ENCODE measurements at regions not wholly inside any gene's neighbourhood (a gene's known extent, or its start where the extent isn't known, plus 50 kb on each side); places are given as distances from the start of the nearest gene placed in this dataset.
"Not testable (repeated sequence)": the region's sequence is repeated elsewhere in the genome, so short reads cannot be mapped to it uniquely, and the experiment has no call there.

DNA sequence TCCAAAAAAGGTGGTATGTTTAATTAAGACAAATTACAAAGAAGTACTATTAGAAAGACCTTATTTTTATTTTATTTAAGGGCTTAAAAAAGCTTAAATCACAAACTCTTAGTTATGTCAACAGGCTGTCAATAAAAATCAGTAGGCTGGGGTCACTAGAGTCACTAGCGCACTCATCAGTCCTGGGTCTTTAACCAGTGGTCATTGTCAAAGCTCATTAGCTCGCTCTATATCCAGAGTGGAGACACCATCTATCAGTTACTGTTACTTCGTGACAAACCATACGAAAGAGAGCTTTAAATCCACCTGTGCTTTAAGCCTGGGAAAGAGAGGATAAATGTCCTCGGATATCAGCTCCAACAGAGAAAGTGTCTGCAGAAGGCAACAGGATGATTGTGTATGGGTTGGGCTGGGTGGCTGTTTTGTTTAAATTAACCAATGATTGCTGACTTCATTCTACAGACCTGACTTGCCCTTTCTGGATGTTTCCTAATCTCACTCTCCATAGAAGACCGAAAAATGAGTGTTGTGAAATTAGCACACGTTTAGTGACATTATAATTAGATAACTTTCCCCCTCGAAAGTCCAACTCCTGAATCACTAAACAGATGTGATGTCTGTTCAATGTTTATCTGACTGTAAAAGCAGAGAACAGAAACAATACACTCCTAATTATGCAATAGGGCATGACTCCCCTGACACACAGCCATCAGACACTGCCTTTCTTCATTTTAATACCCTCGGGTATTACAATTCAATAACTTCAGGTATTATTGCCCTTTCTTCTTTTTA is 123.6 kb upstream of the TNPO1 start:
- DNase-seq (ENCODE audit: low spot score): no peak

- no peak for DNase-seq (ENCODE audit: low spot score)
Measured at GRCh38 chr5:72692231-72692637, 124.2 kb upstream of the TNPO1 start.

- DNase-seq (ENCODE audit: low spot score): no peak
Measured at GRCh38 chr5:72691751-72692150, 124.7 kb upstream of the TNPO1 start.

- no peak for DNase-seq (ENCODE audit: low spot score)
Measured at GRCh38 chr5:72688916-72689315, 127.5 kb upstream of the TNPO1 start.

- DNase-seq (ENCODE audit: low spot score): no peak
Measured at GRCh38 chr5:72687288-72687687, 129.2 kb upstream of the TNPO1 start.

GRCh38 chr5:72682561-72682960 is 133.9 kb upstream of the TNPO1 start:
- no peak for DNase-seq (ENCODE audit: low spot score)

- no peak for DNase-seq (ENCODE audit: low spot score)
Measured at GRCh38 chr5:72681781-72682180, 134.7 kb upstream of the TNPO1 start.

DNA sequence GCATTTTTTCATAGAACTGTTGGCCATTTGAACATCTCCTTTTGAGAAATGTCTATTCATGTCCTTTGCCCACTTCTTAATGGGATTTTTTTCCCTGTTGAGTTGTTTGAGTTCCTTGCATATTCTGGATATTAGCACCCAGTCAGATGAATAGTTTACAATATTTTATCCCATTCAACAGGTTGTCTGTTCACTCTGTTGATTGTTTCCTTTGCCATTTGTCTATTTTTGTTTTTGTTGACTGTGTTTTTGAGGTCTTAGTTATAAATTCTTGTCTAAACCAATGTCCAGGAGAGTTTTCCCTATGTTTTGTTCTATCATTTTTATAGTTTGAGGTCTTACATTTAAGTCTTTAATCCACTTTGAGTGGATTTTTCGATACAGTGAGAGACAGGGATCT is 139.0 kb upstream of the TNPO1 start:
- no peak for DNase-seq (ENCODE audit: low spot score)

DNA sequence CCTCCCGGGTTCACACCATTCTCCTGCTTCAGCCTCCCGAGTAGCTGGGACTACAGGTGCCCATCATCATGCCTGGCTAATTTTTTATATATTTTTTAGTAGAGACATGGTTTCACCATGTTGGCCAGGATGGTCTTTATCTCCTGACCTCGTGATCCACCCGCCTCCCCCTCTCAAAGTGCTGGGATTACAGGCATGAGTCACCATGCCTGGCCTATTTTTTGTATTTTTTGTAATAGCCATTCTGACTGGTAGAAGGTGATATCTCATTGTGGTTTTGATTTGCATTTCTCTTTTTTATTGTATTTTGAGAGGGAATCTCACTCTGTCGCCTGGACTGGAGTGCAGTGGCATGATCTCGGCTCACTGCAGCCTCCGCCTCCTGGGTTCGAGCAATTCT is 139.6 kb upstream of the TNPO1 start:
- DNase-seq (ENCODE audit: low spot score): not testable (repeated sequence)

DNA sequence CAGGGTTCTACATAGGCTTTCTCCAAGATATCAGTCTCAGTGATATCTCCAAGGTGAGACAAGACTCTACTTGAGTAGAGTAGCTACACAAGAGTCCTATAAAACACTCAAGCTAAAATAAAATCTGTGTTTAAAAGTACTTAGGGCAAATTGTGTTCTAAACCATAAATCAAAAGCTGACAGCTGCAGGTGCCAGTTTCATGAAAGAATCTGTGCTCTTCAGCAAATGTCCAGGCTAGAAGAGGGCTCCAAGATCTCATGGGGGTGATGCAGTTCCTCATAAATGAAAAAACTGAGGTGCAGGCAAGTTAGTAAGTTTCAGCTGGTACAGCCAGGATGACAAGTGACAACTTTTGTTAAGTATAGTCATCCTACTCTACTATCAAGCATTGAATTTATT is 142.8 kb upstream of the TNPO1 start:
- no peak for DNase-seq (ENCODE audit: low spot score)

DNA sequence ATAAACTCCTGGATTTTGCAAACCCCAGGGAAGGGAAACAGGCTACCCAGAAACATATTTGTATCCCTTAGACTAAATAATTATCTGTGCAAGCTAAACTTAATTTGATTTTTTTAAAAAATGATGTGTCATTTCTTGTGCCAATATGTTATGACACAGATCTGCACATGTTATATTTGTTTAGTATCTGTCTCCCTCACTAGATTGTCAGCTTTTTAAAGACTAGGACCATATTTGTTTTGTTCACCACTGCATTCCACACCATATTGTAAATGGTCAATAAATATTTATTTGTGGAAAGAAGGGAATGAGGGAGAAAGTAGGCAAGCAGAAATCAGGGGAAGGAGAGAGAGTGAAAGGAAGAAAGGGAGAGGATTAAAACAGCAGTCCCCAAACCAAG is 143.3 kb upstream of the TNPO1 start:
- DNase-seq (ENCODE audit: low spot score): no peak

DNA sequence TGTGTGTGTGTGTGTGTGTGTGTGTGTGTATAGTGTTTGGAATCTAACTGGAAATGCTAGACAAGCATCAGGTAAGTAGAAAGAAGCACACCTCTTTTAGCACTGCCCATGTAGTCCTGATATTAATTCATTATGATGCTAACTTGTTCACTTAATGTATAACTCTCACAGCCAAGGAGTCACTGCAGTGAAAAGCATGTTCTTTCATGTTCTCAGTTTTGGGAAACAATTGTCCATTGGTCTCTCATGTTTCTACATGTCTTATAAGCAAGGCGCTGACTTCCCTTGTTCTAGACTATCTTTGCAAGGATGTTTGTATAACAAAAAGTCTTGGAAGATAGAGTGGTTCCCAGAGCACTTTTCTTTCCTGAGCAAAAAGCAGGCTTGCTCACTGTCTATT is 148.8 kb upstream of the TNPO1 start:
- DNase-seq (ENCODE audit: low spot score): no peak

DNA sequence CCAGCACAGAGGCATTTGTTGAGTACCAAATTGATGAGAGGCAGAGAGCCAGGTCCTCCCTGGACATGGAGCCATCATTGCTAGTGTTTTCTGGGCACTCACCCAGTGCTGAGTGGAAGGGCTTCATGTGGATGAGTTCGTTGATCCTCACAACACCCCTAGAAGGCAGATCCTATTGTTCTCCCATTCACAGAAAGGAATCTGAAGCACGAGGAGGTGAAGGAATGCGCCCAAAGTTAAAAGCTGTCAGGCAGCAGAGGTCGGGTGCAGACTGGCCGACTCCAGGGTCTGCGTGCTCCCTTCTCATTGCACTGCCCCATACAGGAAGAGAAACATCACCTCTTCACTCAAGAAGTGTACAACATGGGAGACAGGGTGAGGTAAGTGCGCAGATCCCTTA is 153.5 kb upstream of the TNPO1 start:
- no peak for DNase-seq (ENCODE audit: low spot score)

DNA sequence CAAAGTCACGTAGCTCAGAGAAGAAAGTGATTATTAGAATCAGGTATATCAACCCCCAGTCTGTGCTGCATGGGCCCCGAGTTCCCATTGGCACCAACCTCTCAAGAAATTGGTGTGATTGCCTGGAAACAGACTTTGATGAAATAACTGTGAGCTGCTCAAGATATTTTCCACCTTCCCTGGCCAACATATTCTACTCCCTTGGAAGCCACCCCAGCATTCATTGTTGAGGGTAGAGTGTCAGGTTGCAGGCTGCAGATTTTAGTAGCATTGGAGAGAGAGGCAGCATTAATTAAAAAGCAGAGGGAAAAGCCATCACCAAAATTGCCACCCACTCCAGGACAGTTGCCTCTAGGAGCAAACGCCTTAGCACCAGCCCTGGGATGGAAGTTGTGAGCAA is 154.2 kb upstream of the TNPO1 start:
- DNase-seq (ENCODE audit: low spot score): no peak

- DNase-seq (ENCODE audit: low spot score): no peak
Measured at GRCh38 chr5:72661405-72661804, 154.2 kb upstream of the ZNF366 start.

DNA sequence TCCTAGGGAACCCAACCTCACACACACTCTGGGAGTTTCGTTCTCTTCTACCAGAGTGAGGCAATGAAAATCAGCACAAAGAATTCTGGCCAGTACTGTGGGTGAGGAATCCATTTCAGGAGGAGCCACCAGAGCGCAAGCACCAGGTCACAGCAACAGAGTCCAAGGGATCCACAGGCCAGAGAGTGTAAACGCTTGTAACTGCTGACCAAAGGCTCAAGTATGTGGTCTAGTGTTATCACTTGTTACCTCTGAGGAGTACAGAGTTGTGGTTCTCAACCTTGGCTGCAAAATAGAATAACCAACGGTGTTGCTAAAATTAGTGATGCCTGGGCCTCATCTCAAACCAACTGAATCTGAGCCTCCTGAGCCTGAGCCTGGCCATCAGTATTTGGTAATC is 152.5 kb upstream of the ZNF366 start:
- DNase-seq (ENCODE audit: low spot score): no peak

- DNase-seq (ENCODE audit: low spot score): no peak
Measured at GRCh38 chr5:72658761-72659540, 151.7 kb upstream of the ZNF366 start.

DNA sequence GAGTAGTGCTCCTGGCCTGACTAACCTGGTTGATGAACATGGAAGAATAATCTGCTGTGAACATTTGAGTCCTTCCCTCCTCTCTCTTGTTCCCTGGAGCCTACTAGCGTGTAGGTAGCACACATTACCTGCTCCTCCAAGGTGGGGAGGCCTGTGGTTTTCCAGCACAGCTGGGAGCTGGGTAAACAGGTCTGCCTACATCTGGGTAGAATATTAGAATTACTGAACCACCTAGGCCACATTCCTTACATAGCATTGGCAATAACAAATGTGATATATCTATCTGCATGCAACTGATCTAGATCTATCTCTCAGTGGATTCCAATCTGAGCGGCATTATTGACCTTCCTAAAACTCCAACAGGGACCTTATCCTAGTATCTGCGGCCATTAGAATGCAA is 151.0 kb upstream of the ZNF366 start:
- DNase-seq (ENCODE audit: low spot score): no peak

GRCh38 chr5:72656756-72657513 is 149.7 kb upstream of the ZNF366 start:
- DNase-seq (ENCODE audit: low spot score): no peak

DNA sequence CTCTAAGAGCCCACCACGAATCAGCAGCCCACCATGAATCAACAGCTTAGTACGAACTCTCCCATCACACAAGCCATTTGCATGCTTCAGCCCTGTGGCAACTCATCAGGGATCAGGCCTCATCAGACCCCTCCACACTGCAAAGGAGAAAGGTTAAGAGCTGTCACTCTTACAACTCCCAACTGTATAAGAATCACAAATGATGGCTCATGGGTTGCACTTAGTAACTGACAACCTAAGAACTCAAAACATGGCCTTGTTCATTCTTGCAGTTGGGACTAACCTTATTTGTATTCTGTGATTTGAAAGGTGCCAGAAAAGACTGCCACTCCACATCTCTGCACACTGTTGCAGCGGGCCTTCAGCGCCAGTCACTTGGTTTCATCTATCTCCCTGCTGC is 149.1 kb upstream of the ZNF366 start:
- no peak for DNase-seq (ENCODE audit: low spot score)

DNA sequence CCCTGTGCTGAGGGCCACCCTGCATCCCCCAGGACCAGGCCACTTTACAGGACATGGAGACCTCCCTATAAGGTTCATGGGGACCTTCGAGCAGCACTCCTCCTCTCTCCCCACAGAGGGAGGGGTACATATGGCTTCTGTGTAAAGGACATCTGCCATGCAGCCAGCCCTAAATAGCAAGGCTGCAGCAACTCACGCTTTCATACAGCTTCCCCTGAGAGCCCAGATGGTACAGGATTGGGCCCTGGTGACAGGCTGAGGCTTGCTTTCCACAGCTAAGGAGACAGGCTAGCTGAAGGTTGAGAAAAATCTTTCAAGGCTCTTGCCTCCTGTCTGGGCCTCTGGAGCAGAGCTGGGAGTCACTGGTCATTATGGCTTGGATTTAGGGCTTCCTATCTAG is 147.0 kb upstream of the ZNF366 start:
- no peak for DNase-seq (ENCODE audit: low spot score)

GRCh38 chr5:72653586-72653985 is 146.4 kb upstream of the ZNF366 start:
- no peak for DNase-seq (ENCODE audit: low spot score)

GRCh38 chr5:72651779-72652178 is 144.6 kb upstream of the ZNF366 start:
- no peak for DNase-seq (ENCODE audit: low spot score)

Measured in left forelimb (tissue), 1 donor.